GM12872 (cell line): ENCODE measurements at regions not wholly inside any gene's neighbourhood (a gene's known extent, or its start where the extent isn't known, plus 50 kb on each side); places are given as distances from the start of the nearest gene placed in this dataset.

ENCODE experiments used
- TF ChIP-seq, protein P1 (sequence below): IDR thresholded peaks from 3 replicates; pipeline ENCODE4 v1.5.1; 2011; ENCODE audit warnings: low read depth, mild to moderate bottlenecking, low read length, moderate library complexity; ENCODE audit not compliant: insufficient read depth

DNA sequence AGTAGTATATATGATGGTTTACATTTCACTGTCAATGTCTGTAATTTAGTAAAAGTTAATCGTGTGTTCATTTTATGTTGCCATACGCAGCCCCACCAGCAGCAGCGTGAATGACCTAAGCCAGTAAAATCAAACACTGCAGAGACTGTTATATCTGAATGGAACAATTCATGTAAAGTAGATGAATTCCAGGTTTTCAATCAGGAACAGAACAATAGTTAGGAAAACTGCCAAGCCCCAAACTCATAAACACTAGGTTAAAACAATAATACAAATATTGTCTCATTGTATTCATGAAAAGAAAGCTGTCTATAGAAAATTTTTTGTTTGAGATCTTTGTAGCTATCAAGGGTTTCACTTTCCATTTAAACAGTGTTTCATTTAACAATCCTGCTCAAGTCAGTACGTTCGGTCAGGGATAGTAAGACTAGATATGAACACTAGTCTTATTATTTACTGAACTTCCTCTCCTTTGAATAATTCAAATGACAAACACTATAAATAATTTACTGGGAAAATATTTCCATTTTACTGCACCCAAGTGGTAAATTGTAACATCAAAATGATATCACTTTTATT lies 256.8 kb upstream of the FLRT2 start:
- TF ChIP-seq, protein P1, sequence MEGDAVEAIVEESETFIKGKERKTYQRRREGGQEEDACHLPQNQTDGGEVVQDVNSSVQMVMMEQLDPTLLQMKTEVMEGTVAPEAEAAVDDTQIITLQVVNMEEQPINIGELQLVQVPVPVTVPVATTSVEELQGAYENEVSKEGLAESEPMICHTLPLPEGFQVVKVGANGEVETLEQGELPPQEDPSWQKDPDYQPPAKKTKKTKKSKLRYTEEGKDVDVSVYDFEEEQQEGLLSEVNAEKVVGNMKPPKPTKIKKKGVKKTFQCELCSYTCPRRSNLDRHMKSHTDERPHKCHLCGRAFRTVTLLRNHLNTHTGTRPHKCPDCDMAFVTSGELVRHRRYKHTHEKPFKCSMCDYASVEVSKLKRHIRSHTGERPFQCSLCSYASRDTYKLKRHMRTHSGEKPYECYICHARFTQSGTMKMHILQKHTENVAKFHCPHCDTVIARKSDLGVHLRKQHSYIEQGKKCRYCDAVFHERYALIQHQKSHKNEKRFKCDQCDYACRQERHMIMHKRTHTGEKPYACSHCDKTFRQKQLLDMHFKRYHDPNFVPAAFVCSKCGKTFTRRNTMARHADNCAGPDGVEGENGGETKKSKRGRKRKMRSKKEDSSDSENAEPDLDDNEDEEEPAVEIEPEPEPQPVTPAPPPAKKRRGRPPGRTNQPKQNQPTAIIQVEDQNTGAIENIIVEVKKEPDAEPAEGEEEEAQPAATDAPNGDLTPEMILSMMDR = no peak

DNA sequence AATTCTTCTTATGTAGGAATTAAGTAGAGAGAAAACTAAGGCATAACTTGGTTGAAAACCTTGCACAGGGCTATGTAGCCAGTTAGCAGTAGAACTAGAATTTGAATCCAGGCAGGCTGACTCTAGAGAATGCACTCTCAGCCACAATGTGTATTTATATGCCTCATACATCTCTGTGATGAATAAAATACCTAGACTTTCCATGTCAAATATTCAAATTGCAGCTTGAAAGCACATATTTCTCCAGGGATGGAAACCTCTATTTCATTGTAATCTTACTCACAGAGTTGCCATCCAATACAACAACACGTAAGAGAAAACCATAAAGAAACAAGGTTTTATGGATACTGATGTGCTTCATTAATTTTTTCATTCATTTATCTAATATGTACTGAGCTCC lies 256.0 kb upstream of the FLRT2 start:
- TF ChIP-seq, protein P1 = no peak

DNA sequence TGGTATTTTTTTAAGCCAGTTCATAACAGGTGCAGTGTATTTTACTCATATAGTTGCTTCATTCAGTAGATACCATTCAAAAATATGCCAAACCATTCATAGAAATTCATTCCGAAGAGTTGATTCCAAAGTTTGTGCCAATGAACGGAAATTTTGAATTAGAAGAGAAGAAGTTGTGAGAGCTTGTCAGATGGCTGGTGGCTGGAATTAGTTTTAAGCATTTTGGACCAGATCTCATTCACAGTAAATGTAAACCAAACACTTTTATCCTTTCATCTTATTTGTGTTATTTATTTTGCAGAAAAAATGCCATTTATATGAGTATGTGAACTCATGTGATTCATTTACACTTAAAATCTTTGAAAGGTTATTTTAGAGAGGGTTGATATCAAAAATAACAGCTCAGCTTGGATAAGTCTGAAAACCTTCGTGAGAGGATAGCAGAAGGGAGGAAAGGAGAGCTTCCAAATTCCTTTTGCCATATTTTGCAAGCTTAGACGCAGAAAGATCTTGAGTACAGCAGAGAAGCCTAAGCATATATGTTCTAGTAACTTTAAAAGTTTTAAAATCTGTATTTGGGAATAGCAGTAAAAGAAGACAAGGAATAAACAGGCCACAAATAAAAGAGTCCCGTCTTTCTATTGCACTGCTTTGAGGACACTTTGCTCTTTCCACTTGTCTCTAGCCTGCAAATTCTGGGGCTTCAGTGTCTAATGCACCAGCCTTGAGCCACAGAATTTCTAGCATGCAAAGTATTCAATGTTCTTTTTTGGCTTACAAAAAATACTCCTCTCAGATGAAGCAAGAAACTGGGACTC lies 253.6 kb upstream of the FLRT2 start:
- TF ChIP-seq, protein P1 = no peak

DNA sequence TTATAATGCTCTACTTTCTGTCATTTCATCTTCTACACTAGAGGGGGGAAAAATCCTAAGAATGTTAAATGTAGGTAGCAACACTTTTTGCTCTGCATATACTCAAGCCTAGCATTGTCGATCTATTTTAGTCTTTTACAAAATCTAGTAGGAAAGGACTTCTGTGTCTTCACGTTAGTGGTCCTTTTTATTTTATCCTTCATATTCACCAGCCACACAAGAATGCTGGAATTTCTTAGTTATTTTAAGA lies 253.0 kb upstream of the FLRT2 start:
- TF ChIP-seq, protein P1 = no peak

DNA sequence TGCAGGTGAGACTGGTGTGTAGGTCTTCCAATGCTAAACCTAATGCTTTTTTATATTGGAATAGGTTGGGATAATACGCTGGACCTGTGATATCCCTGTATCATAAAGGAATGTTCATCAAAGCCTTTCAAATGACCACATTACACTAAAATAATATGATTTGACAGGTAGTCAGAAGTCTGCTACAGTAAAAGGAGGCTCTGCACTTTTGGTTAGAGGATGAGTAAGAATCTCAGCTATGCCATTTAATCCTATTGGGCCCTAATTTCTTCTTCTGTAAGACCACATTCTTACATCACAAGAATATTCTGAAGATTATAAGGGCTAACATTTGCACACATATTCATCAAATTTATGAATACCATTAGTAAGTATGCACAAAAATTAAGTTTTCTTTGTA lies 250.5 kb upstream of the FLRT2 start:
- TF ChIP-seq, protein P1 = no peak

DNA sequence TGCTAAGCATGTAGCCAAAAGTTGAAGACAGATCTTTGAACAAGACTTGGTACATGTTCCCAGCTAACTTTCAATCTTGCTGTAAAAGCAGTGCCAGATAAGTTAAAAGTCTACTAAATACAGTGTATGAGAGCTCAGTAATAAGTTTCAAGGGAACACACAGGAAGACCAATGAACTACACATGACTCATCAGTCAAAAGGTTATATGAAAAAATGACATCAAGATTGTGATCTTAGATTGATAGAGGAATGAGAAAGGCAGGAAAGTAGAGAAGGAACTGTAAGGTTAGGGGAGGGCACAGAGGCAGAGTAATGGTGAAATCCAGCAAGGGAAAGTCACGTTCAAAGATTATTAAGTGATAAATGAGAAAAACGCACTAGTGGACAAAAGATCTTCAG lies 249.9 kb upstream of the FLRT2 start:
- TF ChIP-seq, protein P1 = no peak

DNA sequence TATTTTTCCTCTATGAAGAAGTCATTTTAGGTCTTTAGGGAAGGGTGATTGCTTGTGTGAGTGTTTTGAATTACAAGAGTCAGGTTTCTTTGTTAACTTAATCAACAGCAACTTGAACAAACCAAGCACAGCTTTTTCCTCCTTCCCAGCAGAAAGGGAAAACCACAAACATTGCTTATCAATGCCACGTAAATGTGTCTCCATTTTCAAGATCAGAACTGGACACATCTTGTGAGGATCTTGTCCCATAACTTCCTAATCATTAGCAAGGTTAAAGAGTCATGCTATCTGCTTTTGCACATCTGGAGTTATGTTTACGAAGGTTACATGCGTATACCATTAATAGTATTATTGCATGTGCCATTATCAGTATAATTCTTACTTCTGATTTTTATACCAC lies 248.0 kb upstream of the FLRT2 start:
- TF ChIP-seq, protein P1 = no peak

DNA sequence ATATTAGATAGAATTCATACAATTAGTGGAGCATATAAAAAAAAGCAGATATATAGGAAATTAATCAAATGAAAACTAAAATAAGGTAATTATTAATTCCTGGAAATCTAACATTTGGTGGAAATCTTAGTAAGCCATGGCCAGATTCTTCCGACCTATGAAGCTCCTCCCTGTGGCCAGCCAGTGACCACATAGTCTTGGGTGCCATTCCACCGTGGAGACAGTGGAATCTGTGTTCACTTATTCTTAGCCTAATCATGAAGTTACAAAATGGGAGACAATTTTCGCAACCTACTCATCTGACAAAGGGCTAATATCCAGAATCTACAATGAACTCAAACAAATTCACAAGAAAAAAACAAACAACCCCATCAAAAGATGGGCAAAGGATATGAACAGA lies 241.9 kb upstream of the FLRT2 start:
- TF ChIP-seq, protein P1 = no peak
